ENCODE measurements at regions not wholly inside any gene's neighbourhood (a gene's known extent, or its start where the extent isn't known, plus 50 kb on each side); places are given as distances from the start of the nearest gene placed in this dataset.
"Not testable (repeated sequence)": the region's sequence is repeated elsewhere in the genome, so short reads cannot be mapped to it uniquely, and the experiment has no call there.

DNA sequence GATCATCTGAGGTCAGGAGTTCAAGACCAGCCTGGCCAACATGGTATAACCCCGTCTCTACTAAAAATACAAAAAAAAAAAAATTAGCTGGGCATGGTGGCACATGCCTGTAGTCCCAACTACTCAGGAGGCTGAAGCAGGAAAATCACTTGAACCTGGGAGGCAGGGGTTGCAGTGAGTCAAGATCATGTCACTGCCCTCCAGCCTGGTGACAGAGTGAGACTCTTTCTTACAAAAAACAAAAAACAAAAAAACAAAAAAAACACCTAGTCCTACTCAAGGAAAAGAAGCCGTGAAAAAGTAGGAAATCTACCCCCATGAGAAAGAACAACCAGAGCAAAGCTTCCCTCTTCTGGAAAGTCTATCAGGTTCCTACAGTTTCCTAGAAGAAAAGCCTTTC lies 244.4 kb downstream of the PHLDA1 start:
- TF ChIP-seq, protein P1, sequence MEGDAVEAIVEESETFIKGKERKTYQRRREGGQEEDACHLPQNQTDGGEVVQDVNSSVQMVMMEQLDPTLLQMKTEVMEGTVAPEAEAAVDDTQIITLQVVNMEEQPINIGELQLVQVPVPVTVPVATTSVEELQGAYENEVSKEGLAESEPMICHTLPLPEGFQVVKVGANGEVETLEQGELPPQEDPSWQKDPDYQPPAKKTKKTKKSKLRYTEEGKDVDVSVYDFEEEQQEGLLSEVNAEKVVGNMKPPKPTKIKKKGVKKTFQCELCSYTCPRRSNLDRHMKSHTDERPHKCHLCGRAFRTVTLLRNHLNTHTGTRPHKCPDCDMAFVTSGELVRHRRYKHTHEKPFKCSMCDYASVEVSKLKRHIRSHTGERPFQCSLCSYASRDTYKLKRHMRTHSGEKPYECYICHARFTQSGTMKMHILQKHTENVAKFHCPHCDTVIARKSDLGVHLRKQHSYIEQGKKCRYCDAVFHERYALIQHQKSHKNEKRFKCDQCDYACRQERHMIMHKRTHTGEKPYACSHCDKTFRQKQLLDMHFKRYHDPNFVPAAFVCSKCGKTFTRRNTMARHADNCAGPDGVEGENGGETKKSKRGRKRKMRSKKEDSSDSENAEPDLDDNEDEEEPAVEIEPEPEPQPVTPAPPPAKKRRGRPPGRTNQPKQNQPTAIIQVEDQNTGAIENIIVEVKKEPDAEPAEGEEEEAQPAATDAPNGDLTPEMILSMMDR (IDR thresholded peaks at IDR 0.05): not testable (repeated sequence)
- not testable (repeated sequence) for TF ChIP-seq POLR2A (IDR thresholded peaks at IDR 0.05)

Measured in heart left ventricle (tissue), 13 donors.